A549 (cell line): ENCODE measurements at regions not wholly inside any gene's neighbourhood (a gene's known extent, or its start where the extent isn't known, plus 50 kb on each side); places are given as distances from the start of the nearest gene placed in this dataset.

Source experiments
- EP300 ChIP-seq, 2 experiments: fragments of >200 bp; sonication (Bioruptor Twin); formaldehyde crosslinking; IDR thresholded peaks; 2 replicates in 1 of 2; 3 replicates in 1 of 2; pipeline ENCODE4 v1.6.1; 2016 to 2017
- POLR2A ChIP-seq: IDR thresholded peaks from 2 replicates; pipeline ENCODE4 v1.6.1; 2012; ENCODE audit warnings: mild to moderate bottlenecking, low read length
- RCOR1 ChIP-seq: fragments of 150-350 bp; IDR thresholded peaks from 2 replicates; pipeline ENCODE4 v1.6.1; 2014; ENCODE audit warnings: antibody characterized with exemption, low read length, low read depth
- TP53 ChIP-seq: fragments of 250-450 bp; sonication (Bioruptor Pico); IDR thresholded peaks from 2 replicates; pipeline ENCODE4 v1.5.0; 2021; ENCODE audit warnings: mild to moderate bottlenecking, moderate library complexity
- TF ChIP-seq, protein P1 (sequence below): fragments of >200 bp; sonication (Bioruptor Twin); formaldehyde crosslinking; IDR thresholded peaks from 3 replicates; pipeline ENCODE4 v1.5.1; 2016

DNA sequence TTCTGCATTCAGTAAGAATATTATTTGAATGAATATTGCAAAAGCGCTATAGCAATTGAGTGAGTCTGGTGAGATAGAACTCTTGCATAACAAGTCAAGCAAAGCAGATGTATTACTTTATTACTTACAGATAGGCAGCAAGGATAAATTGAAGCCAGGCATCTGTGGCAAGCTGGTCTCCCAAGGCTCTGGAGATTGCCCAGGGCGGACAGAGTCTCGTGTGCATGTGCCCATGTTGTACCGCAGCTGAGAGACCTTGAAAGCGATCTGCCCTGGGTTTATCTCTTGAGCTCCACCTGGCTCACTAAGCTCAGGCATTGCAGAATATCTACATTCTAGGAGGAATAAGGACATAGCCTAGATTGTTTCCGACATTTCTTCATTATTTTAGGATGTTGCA, 591.6 kb downstream of the ISL1 start:
- no peak for TF ChIP-seq EP300 (IDR thresholded peaks at IDR 0.05)
- TF ChIP-seq, protein P1, sequence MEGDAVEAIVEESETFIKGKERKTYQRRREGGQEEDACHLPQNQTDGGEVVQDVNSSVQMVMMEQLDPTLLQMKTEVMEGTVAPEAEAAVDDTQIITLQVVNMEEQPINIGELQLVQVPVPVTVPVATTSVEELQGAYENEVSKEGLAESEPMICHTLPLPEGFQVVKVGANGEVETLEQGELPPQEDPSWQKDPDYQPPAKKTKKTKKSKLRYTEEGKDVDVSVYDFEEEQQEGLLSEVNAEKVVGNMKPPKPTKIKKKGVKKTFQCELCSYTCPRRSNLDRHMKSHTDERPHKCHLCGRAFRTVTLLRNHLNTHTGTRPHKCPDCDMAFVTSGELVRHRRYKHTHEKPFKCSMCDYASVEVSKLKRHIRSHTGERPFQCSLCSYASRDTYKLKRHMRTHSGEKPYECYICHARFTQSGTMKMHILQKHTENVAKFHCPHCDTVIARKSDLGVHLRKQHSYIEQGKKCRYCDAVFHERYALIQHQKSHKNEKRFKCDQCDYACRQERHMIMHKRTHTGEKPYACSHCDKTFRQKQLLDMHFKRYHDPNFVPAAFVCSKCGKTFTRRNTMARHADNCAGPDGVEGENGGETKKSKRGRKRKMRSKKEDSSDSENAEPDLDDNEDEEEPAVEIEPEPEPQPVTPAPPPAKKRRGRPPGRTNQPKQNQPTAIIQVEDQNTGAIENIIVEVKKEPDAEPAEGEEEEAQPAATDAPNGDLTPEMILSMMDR = no peak
- TF ChIP-seq TP53 (CRISPR knock-in tag) = no peak
- TF ChIP-seq RCOR1 = no peak
- no peak for TF ChIP-seq POLR2A
